GM21360 (cell line): ENCODE measurements at regions not wholly inside any gene's neighbourhood (a gene's known extent, or its start where the extent isn't known, plus 50 kb on each side); places are given as distances from the start of the nearest gene placed in this dataset.
"Not testable (repeated sequence)": the region's sequence is repeated elsewhere in the genome, so short reads cannot be mapped to it uniquely, and the experiment has no call there.

Experiments used
- ATAC-seq: cut with Tn5 transposase; IDR thresholded peaks from one replicate; pipeline ENCODE4 v1.9.1; 2021; ENCODE audit warnings: mild to moderate bottlenecking, moderate library complexity; ENCODE audit not compliant: unreplicated experiment

GRCh38 chrX:39677978-39678791 is 419.6 kb downstream of the BCOR start:
- ATAC-seq, result no peak

- ATAC-seq, result no peak
Observed at GRCh38 chrX:39678914-39679313, 418.8 kb downstream of the BCOR start.

GRCh38 chrX:39679497-39680157 is 418.1 kb downstream of the BCOR start:
- ATAC-seq, result no peak

DNA sequence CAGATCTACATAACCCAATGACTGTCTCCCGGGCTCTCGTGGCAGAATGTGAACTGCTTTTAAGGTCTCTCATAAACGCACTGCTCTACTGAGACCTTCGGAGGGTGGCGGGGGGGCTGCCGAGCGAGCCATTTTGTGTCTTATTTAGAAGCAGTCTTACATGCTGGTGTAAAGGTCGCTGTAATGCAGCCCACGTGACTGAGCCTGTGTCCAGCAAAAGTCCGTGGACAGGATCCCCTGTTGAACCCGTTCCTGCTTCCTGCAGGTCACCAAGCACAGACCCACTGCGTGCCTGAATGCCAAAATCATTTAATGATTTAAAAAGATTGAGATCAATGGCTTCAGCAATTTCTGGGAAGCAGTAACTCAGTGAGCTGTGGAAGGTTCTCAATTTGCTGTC is 415.9 kb downstream of the BCOR start:
- no peak for ATAC-seq

GRCh38 chrX:39682778-39683177 is 415.0 kb downstream of the BCOR start:
- ATAC-seq, result no peak

- ATAC-seq, result no peak
Observed at GRCh38 chrX:39688219-39688575, 409.6 kb downstream of the BCOR start.

DNA sequence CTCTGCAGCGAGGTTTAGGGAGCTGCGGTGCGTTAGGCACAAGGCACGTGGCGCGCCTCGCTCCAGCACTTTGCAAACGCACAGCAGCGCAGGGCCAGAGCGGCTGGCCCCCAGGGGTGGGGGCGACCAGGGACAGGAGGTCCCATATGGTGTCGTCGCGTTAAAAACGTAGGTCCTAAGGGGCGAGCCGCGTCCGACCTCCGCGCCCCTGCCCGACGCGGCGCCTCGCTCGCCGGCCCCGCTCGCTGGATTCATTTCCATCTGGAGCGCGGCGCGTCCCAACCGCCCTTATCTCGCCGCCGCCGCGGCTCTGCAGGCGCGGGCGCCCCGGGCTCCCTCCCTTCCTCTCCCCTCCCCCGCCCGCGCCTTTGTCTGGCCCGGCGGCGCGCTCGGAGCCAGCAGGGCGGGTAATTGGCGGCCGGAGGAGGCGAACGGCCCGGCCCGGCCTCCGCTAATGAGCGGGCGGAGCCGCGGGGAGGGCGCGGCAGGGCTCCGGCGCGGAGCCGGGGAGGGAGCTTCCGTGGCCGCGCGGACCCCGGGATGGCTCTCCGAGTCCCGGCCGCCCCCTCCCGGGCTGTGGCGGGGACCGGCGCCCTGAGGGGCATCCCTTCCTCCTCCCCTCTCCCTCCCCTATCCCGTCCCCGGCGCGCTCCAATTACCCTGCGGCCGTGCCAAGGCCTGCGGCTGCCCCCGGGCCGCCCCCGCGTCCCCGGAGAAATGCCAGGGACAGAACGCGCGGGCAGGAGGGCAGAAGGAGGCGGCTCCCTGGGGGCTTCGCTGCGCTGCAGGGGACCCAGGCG is 409.0 kb downstream of the BCOR start:
- ATAC-seq, result no peak

- ATAC-seq, result no peak
Observed at GRCh38 chrX:39689376-39690104, 408.2 kb downstream of the BCOR start.

GRCh38 chrX:39690541-39691415 is 407.0 kb downstream of the BCOR start:
- no peak for ATAC-seq

- ATAC-seq, result no peak
Observed at GRCh38 chrX:39691724-39692123, 406.0 kb downstream of the BCOR start.

DNA sequence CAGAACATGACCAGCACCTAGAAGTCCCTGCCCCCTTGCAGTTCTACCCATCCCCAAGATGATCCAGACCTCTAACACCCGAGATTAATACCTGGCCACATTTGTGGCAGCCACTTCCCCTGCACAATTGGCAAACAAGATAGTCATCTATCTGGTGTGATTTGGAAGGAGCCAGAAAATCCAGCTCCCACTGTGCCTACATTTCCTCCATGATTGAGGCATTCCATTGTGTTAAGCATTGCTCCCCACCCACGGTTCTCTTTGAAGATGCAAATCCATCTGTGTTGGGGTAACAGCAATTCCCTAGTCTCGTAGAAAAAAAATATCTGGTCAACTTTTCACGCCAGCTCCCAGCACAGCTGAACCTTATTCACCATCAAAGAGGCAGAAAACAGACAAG is 405.0 kb downstream of the BCOR start:
- ATAC-seq, result no peak

- ATAC-seq, result no peak
Observed at GRCh38 chrX:39693298-39693697, 404.5 kb downstream of the BCOR start.

DNA sequence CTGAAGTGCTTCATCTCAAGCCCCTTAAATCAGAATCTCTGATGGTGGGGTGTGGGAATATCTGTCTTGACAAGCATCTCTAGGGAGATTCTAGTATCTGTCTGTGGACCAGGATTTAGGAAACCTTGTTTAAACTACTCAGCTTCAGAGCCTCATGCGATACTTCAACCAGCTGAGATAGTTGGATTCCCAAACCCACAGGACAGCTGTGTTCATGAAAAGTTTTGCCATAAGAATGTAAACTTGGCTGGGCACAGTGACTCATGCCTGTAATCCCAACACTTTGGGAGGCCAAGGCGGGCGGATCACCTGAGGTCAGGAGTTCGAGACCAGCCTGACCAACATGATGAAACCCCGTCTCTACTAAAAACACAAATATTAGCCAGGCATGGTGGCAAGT is 395.1 kb downstream of the BCOR start:
- ATAC-seq, result not testable (repeated sequence)

DNA sequence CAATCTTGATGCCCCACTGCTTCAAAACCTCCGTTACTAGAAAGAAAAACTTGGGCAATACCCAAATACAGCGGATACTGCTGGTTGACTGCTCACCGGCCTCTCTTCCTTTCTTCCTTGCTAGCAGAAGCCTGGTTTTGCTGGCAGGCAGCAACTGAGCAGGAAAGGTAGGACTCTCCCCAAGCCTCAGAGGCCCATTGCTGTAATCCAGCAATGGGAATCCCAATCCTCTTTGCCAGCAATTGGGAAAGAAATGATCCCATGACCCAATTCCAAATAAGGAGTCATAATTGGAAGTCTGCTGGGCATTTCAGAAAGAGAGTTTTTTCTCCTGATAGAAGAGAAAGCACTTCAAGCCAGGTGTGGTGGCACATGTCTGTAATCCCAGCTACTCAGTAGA is 394.5 kb downstream of the BCOR start:
- ATAC-seq, result no peak

DNA sequence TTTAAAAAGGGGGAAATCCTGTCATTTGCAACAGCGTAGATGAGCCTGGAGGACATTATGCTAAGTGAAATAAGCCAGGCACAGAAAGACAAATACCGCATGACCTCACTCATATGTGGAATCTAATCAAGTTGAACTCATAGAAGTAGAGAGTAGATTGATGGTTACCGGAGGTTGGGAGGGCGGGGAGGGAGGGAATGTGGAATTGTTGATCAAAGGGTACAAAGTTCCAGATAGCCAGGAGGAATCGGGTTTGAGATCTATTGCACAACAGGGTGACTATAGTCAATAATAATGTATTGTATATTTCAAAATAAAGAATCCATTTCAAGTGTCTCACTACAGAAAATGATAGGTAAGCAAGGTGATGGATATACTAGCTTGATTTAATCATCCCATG is 393.2 kb downstream of the BCOR start:
- no peak for ATAC-seq

DNA sequence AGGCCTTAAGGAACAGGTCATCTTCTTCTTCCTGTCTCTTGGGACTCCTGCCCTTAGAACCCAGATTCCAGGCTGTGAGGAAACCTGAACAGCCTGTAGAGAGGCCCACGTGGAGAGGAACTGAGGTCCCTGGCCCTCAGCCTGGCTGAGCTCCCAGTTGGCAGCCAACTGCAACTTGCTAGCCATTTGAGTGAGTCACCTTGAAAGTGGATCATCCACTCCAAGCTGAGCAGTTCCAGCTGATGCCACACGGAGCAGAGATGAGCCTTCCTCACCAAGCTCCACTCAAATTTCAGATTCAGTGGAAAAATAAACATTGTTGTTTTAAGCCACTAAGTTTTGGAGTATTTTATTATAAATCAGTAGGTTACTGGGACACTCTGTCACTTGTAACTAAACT is 392.5 kb downstream of the BCOR start:
- no peak for ATAC-seq

GRCh38 chrX:39709364-39709763 is 388.4 kb downstream of the BCOR start:
- no peak for ATAC-seq

DNA sequence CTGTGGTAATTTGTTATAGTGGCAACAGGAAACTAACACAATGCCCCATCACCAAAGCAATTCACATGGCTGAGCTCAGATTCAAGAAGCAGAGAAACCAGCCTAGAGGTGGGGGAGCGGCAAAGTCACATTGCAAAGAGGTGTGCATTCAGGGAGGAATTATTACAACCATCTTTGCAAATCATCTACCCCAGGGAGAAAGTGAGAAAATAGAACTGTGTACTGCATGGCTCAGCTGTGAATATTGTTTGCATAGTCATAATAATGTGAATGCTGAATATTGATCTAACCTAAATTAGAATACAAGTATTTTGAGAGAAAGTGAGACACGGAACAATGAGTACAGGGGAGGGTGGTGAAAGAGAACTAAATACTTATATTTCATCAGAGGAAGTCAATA is 387.9 kb downstream of the BCOR start:
- no peak for ATAC-seq

GRCh38 chrX:39710776-39711175 is 387.0 kb downstream of the BCOR start:
- ATAC-seq, result no peak

DNA sequence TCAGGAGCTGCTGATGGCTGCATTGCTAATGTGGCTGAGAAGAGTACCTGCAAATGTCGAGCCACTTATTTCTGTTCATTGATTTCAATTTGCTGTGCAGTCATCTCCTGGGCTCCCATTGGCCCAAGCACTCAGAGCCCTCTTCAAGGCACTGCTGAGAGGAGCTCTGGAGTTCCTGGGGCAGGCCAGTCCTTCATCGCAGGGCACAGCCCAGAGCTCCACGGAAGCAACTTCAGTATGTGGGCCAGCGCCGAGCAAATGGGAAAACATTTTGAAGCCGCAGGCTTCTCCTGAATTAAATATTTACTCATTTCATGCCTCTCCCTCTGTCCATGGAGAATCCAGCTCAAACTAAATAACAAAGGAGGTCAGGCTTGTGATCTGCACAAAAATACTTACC is 383.3 kb downstream of the BCOR start:
- ATAC-seq, result no peak
